ENCODE measurements at regions not wholly inside any gene's neighbourhood (a gene's known extent, or its start where the extent isn't known, plus 50 kb on each side); places are given as distances from the start of the nearest gene placed in this dataset.

DNA sequence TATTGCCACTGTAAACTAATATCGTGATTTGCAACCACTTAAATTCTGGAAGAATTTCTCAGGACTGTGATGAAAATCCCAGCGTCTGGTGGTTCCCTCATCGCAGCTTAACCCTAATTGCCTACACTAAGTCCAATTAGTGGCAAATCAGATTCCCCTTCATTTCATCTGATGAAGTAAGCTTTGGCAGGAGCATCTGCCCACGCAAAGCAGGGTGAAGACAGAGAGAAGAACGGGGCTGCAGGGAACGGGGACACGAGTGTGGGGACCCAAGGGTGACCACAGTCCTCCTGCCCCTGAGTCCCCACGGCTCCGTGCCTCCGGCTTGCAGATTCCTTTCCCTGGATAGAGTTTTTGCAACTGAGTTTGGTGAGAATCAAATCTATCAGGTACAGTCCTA lies 159.5 kb downstream of the LY86 start:
- TF ChIP-seq, protein P1, sequence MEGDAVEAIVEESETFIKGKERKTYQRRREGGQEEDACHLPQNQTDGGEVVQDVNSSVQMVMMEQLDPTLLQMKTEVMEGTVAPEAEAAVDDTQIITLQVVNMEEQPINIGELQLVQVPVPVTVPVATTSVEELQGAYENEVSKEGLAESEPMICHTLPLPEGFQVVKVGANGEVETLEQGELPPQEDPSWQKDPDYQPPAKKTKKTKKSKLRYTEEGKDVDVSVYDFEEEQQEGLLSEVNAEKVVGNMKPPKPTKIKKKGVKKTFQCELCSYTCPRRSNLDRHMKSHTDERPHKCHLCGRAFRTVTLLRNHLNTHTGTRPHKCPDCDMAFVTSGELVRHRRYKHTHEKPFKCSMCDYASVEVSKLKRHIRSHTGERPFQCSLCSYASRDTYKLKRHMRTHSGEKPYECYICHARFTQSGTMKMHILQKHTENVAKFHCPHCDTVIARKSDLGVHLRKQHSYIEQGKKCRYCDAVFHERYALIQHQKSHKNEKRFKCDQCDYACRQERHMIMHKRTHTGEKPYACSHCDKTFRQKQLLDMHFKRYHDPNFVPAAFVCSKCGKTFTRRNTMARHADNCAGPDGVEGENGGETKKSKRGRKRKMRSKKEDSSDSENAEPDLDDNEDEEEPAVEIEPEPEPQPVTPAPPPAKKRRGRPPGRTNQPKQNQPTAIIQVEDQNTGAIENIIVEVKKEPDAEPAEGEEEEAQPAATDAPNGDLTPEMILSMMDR (IDR thresholded peaks at IDR 0.05): no peak
- TF ChIP-seq POLR2A (IDR thresholded peaks at IDR 0.05): no peak
